HepG2 (cell line): ENCODE measurements at regions not wholly inside any gene's neighbourhood (a gene's known extent, or its start where the extent isn't known, plus 50 kb on each side); places are given as distances from the start of the nearest gene placed in this dataset.
A peak's percentile ranks its signal among the peaks of the same experiment; 100 is the strongest.

Source experiments
- ATAC-seq: fragments of 200-7000 bp; cut with Tn5 transposase; 3 replicates; pipeline ENCODE4 v1.9.1; 2020; ENCODE audit warnings: mild to moderate bottlenecking, moderate library complexity
- BruUV-seq: library from RNA; stranded (reverse); fragments of 400-500 nt; replicated peaks from 2 replicates; lab custom pipeline; 2021; lab: Mats Ljungman, UMichigan
- CTCF ChIA-PET: fragments of 300-600 bp; formaldehyde crosslinking; extraction: SDS; loops from one replicate; lab custom pipeline; 2021; ENCODE audit warnings: low total read pairs, inconsistent platforms, low intra/inter-chr PET ratio; lab: Yijun Ruan, JAX
- POLR2A ChIA-PET: fragments of 350-600 bp; sonication (Branson Sonifier 250); formaldehyde crosslinking; loops from one replicate; lab custom pipeline; 2020; ENCODE audit warnings: antibody characterized with exemption, inconsistent platforms; lab: Yijun Ruan, JAX
- DNase-seq: peaks from one replicate; pipeline ENCODE4 v3.0.0-alpha.2; 2015; ENCODE audit warnings: low spot score
- FAIRE-seq: peaks from 3 replicates; lab custom pipeline; 2011; peaks lifted over from hg19 to GRCh38; lab: Jason Lieb, UNC
- H2AFZ ChIP-seq: one replicate; pipeline ENCODE4 v1.6.1; 2011; ENCODE audit warnings: low read length, inconsistent platforms
- H3K27ac ChIP-seq: fragments of 300-600 bp; 3 replicates; pipeline ENCODE4 v1.8.0; 2011; ENCODE audit warnings: mixed run types, mild to moderate bottlenecking, mixed read lengths, low read length, inconsistent platforms; ENCODE audit not compliant: insufficient read depth; ENCODE audit errors: extremely low read length
- H3K27me3 ChIP-seq, 2 experiments: fragments of 200-600 bp in 1 of 2; 2 replicates in 1 of 2; 3 replicates in 1 of 2; pipeline versions ENCODE4 v1.6.0 to v1.8.0; 2011; ENCODE audit warnings: low read length in 2 of 2, mild to moderate bottlenecking in 2 of 2, moderate library complexity in 2 of 2, inconsistent platforms in 1 of 2; ENCODE audit not compliant: insufficient read depth in 2 of 2, control insufficient read depth in 1 of 2
- H3K36me3 ChIP-seq, 2 experiments: fragments of 200-600 bp in 1 of 2; replicated peaks in 1 of 2; 2 replicates in 1 of 2; 3 replicates in 1 of 2; pipeline versions ENCODE4 v1.5.1 to v1.8.0; 2011; ENCODE audit warnings: low read length in 2 of 2, inconsistent platforms in 1 of 2; ENCODE audit not compliant: insufficient read depth in 2 of 2, control insufficient read depth in 1 of 2
- H3K4me1 ChIP-seq: 2 replicates; pipeline ENCODE4 v1.5.1; 2012; ENCODE audit warnings: low read length, inconsistent platforms; ENCODE audit not compliant: insufficient read depth
- H3K4me2 ChIP-seq: 2 replicates; pipeline ENCODE4 v1.6.0; 2011; ENCODE audit warnings: low read depth, low read length, inconsistent platforms
- H3K4me3 ChIP-seq, 3 experiments: fragments of 200-600 bp in 1 of 3; sonication (generic), shearing (Covaris generic) in 1 of 3; replicated peaks in 1 of 3; 2 replicates each; pipeline ENCODE4 v1.5.1; 2011 to 2016; ENCODE audit warnings: low read length in 3 of 3, inconsistent platforms in 2 of 3, low read depth in 2 of 3, mild to moderate bottlenecking in 2 of 3, control low read depth in 1 of 3, mixed read lengths in 1 of 3; ENCODE audit not compliant: insufficient read depth in 1 of 3
- H3K79me2 ChIP-seq: one replicate; pipeline ENCODE4 v1.6.1; 2011; ENCODE audit warnings: low read length, inconsistent platforms; ENCODE audit not compliant: insufficient read depth
- H3K9ac ChIP-seq: 2 replicates; pipeline ENCODE4 v1.6.0; 2011; ENCODE audit warnings: mild to moderate bottlenecking, low read depth, low read length, inconsistent platforms; ENCODE audit not compliant: insufficient read depth
- H3K9me3 ChIP-seq: 2 replicates; pipeline ENCODE4 v1.5.1; 2012; ENCODE audit warnings: mild to moderate bottlenecking, low read length
- H4K20me1 ChIP-seq: 2 replicates; pipeline ENCODE4 v1.6.0; 2011; ENCODE audit warnings: inconsistent platforms, mild to moderate bottlenecking, low read length, moderate library complexity; ENCODE audit not compliant: insufficient read depth
- ATF7 ChIP-seq, 2 experiments: fragments of 450-650 bp in 1 of 2; sonication (generic) in 1 of 2; formaldehyde crosslinking in 1 of 2; IDR thresholded peaks; 2 replicates each; pipeline versions ENCODE4 v1.4.0 to v1.6.1; 2016 to 2020; ENCODE audit warnings: antibody characterized with exemption in 1 of 2, mild to moderate bottlenecking in 1 of 2, missing genetic modification reagents in 1 of 2
- BRD4 ChIP-seq: sonication (generic); formaldehyde crosslinking; IDR thresholded peaks from 2 replicates; pipeline ENCODE4 v1.4.0; 2020; ENCODE audit warnings: missing genetic modification reagents
- CREB1 ChIP-seq, 2 experiments: fragments of 450-650 bp in 1 of 2; IDR thresholded peaks; 2 replicates each; pipeline ENCODE4 v1.6.1; 2016 to 2017; ENCODE audit warnings: control low read depth in 1 of 2, mild to moderate bottlenecking in 1 of 2, missing compliant biosample characterization in 1 of 2, missing genetic modification characterization in 1 of 2
- MTF2 ChIP-seq: sonication (generic); formaldehyde crosslinking; IDR thresholded peaks from 2 replicates; pipeline ENCODE4 v1.5.0; 2020; ENCODE audit warnings: missing genetic modification reagents, borderline replicate concordance
- RARG ChIP-seq: sonication (generic); formaldehyde crosslinking; IDR thresholded peaks from 2 replicates; pipeline ENCODE4 v1.4.0; 2020; ENCODE audit warnings: low read depth, mild to moderate bottlenecking, missing genetic modification reagents
- SIX4 ChIP-seq: sonication (generic); formaldehyde crosslinking; IDR thresholded peaks from 2 replicates; pipeline ENCODE4 v1.4.0; 2020; ENCODE audit warnings: missing genetic modification reagents
- ZNF260 ChIP-seq: sonication (generic); formaldehyde crosslinking; IDR thresholded peaks from 2 replicates; pipeline ENCODE4 v1.4.0; 2020; ENCODE audit warnings: missing genetic modification reagents, low read depth, mild to moderate bottlenecking, borderline replicate concordance
- ZNF616 ChIP-seq: sonication (generic); formaldehyde crosslinking; IDR thresholded peaks from 2 replicates; pipeline ENCODE4 v1.5.0; 2020; ENCODE audit warnings: low read depth, mild to moderate bottlenecking, missing genetic modification reagents
- ZNF7 ChIP-seq: IDR thresholded peaks from 2 replicates; pipeline ENCODE4 v1.6.1; 2016; ENCODE audit warnings: missing biosample characterization, missing genetic modification reagents
- WGBS: methylation state at CpG from one replicate; pipeline ENCODE4 v1.1.6; 2017; ENCODE audit warnings: low lambda C conversion rate; 5-methylcytosine and 5-hydroxymethylcytosine counted together
- in situ Hi-C: cut with HindIII; loops from 2 replicates; pipeline ENCODE4 v1.10.0; 2017; ENCODE audit warnings: low pct_unique_long_range_greater_than_20kb; ENCODE audit not compliant: extremely low pct_ligation_motif_present
- intact Hi-C: fragments of 100-400 bp; cut with micrococcal nuclease; formaldehyde crosslinking; loops from one replicate; pipeline ENCODE4 v1.10.0; 2022; ENCODE audit not compliant: unreplicated experiment
- TF ChIP-seq, protein P1 (sequence below): sonication (generic); formaldehyde crosslinking; IDR thresholded peaks from 2 replicates; pipeline ENCODE4 v1.5.0; 2020; ENCODE audit warnings: missing genetic modification reagents, mild to moderate bottlenecking, borderline replicate concordance
- TF ChIP-seq, protein P2 (sequence below): sonication (generic); IDR thresholded peaks from 2 replicates; pipeline ENCODE4 v1.6.1; 2016; ENCODE audit warnings: low read depth, borderline replicate concordance

DNA sequence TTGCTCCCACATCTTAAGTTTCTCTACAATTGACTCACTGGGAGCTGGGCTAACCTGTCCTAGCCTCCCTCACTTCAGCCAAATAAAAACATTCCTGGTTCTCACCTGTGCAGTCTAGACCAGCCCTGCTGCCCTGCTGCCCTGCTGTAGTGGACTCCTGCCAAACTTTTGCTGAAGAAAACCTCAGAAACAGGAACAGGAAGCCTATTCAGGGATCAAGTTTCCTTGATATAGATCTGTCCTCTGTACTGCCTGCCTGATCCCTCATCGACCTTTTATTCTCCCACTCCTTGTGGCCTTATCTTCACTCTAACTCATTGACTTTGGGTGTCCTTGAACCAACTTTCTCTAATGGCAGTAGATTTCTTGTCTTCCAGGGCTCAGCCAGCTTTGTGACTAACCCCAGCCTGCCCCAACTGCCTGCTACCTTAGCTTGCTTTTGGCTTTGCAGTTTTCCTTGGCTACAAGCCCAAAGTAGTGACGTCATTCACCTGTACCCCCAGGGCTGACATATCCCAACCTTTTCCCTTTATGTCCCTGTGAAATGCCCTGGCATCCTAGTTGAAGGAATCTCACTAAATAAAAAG is 234.8 kb downstream of the DUSP6 start:
- 6% methylated on average over 2 of the region's 2 CpGs for WGBS
- ChIA-PET POLR2A (no interaction called here), CTCF (no interaction called here)
- H3K36me3 ChIP-seq = no peaks in the 10 kb centered on the region
- ATAC-seq (no peak), FAIRE-seq (no peak), DNase-seq (peak; percentile 3)
- TF ChIP-seq MTF2 (no peak), BRD4 (CRISPR knock-in tag) (no peak), CREB1 (IDR thresholded peaks at IDR 0.05) (peak; percentile 95), CREB1 (CRISPR knock-in tag; IDR thresholded peaks at IDR 0.05) (no peak), ATF7 (IDR thresholded peaks at IDR 0.05) (peak; percentile 98), ATF7 (CRISPR knock-in tag; IDR thresholded peaks at IDR 0.05) (no peak), RARG (no peak), ZNF260 (no peak), SIX4 (peak; percentile 61; the same call in 1 of the 2 replicates), ZNF616 (no peak), ZNF7 (CRISPR knock-in tag) (no peak)
- TF ChIP-seq, protein P1, sequence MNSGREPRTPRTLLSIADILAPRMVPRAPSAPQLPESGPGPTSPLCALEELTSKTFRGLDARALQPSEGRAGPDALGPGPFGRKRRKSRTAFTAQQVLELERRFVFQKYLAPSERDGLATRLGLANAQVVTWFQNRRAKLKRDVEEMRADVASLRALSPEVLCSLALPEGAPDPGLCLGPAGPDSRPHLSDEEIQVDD (CRISPR knock-in tag) = no peak
- TF ChIP-seq, protein P2, sequence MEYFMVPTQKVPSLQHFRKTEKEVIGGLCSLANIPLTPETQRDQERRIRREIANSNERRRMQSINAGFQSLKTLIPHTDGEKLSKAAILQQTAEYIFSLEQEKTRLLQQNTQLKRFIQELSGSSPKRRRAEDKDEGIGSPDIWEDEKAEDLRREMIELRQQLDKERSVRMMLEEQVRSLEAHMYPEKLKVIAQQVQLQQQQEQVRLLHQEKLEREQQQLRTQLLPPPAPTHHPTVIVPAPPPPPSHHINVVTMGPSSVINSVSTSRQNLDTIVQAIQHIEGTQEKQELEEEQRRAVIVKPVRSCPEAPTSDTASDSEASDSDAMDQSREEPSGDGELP = no peak
- no TSS peak for BruUV-seq
- in situ Hi-C loops (no loop called here), intact Hi-C loops (no loop called here)
- no peak overlapping the region for H3K4me3 ChIP-seq
- no peak overlapping the region for H3K9ac ChIP-seq
- H3K27me3 ChIP-seq = no peaks in the 10 kb centered on the region
- no peak overlapping the region for H2AFZ ChIP-seq
- H3K27ac ChIP-seq = no peak overlapping the region
- H3K4me1 ChIP-seq = peaks cover 6% of the 10 kb centered on the region; the same call in 1 of the 2 replicates
- H4K20me1 ChIP-seq = no peaks in the 10 kb centered on the region
- no peaks in the 10 kb centered on the region for H3K79me2 ChIP-seq
- H3K9me3 ChIP-seq = no peaks in the 10 kb centered on the region
- no peak overlapping the region for H3K4me2 ChIP-seq
